LoVo (cell line): ENCODE measurements at regions not wholly inside any gene's neighbourhood (a gene's known extent, or its start where the extent isn't known, plus 50 kb on each side); places are given as distances from the start of the nearest gene placed in this dataset.
A peak's percentile ranks its signal among the peaks of the same experiment; 100 is the strongest.
"Not testable (repeated sequence)": the region's sequence is repeated elsewhere in the genome, so short reads cannot be mapped to it uniquely, and the experiment has no call there.

Experiments used
- DNase-seq: peaks from one replicate; pipeline ENCODE4 v3.0.0-alpha.2; 2016; ENCODE audit warnings: low spot score

DNA sequence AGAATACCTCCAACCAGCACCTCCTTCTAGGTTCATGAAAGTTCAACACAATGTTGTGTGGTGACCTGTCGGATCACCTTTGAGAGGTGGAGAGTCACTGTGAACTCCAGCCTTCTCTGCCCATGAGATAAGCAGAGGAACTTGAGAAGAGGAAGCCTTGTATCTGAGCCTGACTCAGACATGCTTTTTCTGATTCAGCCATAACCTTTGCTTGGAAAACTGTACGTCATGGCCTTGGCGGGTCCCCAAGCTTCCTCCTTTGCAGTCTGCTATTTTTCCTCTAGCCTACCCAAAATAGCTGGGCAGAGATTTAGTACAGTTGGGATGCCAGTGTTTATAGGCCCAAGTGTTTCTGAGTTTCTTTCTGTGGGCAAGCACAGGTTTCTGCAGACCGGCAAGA, 274.7 kb downstream of the CETN3 start:
- DNase-seq, result no peak

DNA sequence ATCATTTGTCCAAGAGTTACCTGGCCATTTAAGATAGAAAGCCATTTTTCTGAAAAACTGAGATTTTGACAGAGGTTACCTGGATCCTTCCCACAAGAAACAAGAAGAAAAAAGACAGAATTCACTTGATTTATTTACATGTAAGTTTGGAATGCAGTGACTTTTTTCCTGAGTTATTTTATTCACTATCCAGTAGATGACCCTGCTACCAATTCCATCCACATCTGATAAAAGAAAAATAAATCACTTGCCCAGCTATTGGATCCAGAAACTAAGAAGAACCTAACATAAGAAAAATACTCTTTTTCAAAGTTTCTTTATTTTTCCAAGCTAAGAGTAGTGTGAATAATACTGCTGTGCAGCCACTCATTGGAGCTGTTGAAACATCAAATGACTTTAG, 275.2 kb downstream of the CETN3 start:
- DNase-seq, result no peak

DNA sequence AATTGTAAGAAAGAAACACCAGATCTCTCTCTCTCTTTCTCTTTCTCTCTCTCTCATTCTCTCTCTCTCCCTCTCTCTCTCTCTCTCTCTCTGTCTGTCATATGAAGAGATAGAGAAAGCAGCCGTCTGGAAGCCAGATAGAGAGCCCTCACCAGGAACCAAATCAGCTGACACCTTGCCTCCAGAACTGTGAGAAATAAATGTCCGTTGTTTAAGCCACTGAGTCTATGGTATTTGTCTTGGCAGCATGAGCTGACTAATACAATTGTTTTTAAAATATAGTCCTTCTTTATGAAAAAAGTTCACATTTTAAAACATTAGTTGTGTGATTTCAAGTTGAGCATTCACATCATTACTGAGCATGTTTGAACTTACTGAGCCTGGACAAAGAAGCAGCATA, 275.6 kb downstream of the CETN3 start:
- no peak for DNase-seq

DNA sequence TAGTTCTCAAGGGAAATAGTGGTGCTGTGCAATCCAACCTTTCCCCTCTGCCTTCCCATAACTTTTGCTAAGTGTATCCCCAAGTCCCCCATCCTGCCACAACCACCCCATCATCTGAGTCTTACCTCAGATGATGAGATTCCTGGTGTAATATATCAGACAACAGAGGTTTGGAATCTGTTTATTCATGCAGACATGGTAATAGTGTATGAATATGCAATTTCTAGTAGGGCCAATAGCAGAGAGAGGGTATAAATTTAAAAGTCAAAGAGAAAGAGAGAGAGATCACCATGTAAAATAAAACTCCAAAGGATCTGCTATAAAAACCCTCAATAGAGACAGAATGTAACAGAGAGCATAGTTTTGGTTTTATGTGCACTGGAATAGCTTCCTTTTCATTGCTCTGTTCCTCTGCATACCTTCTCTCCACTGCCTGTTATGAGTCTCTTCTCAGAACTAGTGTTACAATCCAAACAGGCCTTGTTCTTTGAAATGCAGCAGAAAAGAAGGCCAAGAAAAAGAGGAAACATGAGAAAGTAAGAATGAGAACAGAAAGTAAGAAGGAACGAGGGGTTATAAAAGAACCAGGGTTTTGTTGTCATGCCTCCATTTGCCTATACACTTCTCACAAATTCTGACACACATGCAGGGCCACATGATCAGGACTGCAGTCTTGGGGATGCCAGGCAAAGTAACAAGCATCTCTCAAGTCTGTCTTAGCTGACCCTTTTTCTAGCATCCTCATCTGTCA, 278.0 kb downstream of the CETN3 start:
- DNase-seq, result no peak

DNA sequence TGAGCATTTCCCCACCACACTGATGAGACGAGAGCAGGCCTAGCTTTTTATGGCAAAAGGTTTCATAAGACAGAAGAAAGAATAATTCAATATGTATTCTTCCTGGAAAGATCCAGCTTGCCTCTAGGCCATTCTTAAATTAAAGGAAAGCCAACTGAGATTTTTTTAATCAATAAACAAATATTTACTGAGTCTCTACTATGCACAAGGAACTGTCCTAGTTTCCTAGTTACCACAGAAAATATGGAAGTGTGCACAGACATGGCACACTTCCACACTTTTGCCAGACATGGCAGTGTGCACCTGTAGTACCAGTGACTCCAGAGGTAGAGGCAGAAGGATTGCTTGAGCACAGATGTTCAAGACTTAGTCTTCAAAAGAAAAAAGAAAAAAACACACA, 281.0 kb downstream of the CETN3 start:
- no peak for DNase-seq

DNA sequence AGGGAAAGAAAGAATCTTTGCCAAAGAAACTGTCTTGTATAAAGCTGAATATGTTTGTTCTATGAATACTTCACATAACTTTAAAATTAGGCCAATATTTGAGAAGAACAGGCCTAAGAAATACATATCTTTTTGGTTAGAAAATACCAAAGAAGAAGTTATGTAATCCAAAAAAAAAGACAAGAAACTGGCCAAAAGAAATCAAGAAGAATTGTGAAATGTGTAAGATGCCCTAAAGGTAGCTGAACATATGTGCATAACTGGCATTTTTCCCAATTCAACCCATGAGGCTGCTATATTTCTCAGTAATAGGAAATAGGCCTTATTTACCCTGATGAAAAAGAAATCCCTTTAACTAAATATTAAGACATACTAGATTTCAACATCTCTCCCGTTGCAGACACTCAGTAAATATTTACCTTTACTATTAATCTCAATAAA, 290.0 kb downstream of the CETN3 start:
- no peak for DNase-seq

DNA sequence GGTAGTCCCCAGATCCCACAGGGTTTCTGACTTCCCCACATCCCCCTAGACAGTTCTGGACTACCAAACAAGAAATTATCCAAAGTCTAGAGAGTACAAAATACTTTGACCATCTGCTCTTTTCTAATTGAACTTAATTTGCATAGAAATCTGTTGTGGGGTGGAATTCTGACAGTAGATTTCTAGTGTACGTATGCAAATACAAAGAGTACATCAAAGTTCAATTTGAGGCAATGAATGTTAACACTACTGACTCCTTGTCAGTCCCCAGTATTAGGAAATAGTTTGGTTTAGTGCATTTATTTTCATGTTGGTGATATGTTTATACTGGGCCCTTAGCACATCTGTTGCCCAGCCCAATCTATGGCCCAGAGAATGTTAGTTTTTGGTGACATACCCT, 292.6 kb downstream of the CETN3 start:
- no peak for DNase-seq

DNA sequence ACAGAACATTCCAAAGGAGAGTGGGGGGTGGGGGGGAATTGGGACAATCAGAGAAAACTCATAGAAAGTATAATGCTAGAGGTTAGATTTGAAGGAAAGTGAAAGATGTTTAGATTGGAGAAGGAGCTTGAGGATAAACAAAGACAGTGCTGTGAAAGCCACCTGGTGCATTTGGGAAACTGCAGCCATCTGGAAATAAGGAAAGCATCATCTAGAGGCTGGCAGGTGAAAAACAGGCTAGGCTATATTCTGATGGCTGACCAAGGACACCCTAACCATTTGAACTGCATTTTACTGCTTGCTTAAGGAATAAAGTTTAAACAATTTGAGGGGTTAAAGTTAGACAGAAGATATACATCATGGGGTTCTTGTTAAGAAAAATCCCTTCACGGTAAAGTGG, 296.4 kb downstream of the CETN3 start:
- DNase-seq, result no peak

DNA sequence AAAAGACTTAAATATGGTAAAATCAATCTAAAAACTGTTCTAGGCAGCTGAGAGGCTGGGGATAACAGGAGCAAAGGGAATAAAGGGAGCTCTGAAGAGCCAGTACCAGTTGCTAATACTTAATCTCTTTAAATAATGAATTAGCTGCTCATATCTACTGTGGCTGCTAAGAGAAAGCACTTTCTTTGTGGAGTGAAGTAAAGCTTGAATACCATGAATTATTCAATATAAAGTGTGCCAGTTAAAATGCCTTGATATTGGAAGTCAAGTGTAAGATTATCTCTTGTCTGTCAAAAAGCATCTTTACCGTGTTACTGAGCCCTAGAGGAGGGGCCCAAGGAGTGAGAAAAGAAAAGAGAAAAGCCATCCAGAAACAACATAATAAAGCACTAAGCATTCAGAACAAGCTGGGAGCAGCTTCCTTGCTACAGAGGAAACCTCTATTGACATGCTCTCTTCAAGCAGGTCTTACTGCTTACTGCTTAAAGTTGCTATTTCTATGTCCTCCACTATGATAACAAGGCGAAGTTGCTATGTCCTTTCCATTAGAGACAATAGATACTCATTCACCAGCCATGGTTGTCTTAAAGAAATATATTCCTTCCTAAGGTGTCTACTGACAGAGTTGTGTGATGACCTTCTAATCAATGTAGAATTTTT, 297.4 kb downstream of the CETN3 start:
- DNase-seq, result no peak

DNA sequence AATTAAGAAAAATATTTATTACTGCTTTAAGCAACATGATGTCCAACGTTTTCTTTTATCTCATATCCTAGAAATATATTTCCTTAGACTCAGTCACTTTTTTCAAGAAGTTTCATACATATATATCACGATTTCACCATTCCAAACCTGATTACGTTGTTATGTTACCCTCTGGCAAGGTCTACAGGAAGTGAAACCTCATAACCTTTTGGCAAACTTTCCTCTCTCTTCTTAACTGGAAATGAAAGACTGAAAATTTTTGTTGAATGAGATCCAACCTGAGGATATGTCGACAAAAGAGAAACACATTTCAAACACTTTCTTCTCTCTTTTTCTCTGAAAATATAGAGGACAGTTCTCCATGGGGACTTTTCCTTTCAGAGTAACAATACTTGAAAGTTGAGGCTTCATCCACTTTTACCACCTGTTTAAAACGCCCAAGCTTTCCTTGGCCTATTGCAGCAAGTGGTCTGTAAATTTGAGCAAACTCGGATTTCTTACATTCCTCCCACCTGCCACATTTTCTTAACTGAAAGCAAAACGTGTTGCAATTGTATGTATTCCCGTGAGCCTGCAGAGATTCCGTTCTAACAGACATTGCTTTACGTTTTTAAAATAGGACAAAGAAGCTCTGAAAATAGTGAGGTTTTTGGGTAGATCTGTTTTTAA, 298.1 kb downstream of the CETN3 start:
- no peak for DNase-seq

DNA sequence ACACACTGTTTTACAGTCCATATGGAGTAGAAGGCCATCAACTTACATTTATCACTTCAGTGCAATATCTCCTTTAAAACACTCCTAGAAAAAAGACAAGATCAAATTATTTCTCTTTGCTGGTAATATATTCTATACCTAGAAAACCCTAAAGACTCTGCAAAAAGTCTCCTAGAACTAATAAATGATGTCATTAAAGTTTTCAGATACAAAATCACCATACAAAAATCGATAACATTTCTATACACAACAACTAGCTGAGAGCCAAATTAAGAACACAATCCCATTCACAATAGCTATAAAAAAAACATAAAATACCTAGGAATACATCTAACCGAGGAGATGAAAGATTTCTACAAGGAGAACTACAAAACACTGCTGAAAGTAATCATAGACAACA, 300.3 kb downstream of the CETN3 start:
- no peak for DNase-seq

DNA sequence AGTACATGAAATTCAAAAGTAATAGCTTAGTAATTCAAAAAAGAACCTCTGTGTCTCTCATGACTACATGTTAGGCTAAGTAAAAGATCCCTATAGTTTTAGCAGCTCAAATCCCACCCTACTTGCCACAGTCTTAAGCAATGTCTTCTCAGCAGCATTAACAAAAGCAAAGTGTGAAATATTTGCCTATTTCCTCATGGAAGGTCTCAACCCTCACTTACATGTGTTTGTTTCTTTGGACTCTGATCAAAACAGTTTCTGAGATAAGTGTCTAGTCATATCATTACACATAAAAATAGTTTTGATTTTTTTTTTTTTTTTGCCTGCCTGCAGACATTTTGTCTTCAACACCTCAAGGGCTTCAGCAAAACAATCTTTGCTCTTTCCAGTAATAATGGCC, 310.5 kb downstream of the CETN3 start:
- DNase-seq, result no peak

DNA sequence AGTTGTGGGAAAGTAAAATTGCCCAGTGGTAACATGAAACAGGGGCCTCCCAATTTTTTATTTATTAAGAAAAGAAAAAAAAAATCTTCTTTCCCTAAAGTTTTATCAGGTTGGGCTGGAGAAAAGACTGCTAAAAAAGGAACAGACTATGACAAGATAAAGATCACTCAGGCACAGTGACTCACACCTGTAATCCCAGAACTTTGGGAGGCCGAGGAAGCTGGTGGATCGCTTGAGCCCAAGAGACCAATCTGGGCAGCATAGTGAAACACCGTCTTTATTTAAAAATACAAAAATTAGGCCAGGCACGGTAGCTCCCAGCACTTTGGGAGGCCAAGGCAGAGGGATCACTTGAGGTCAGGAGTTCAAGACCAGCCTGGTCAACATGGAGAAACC, 312.5 kb downstream of the CETN3 start:
- DNase-seq, result no peak

DNA sequence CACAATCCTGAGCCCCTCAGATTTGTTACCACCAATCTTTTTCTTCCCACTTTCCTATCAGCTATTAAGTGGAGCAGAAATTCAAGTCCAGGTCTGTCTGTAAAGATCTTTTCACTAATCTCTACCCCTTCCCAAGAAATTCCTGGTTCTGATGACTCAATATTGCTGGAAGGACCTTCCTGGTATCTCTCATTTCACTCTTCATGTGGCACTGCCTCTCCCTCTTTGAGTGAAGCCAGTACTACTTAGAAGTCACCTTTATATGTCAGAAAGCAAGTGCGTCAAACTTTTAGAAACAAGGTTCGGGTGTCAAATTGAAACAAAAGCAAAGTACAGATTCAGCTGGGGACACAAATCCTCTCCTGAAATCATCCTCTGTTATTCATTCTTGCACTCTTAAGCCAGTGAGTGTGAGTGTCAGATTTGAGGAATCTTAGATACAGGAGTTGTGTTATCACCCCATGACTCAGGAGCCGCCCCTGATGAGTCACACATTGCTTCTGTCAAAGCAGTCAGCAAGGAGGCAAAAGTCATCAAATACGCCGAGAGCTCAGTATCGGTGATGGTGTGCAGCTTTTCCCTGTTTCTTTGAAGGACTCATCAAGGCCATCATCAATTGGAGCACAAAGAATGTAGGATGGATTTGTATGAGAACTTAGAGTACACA, 313.0 kb downstream of the CETN3 start:
- peak; percentile 64 for DNase-seq

DNA sequence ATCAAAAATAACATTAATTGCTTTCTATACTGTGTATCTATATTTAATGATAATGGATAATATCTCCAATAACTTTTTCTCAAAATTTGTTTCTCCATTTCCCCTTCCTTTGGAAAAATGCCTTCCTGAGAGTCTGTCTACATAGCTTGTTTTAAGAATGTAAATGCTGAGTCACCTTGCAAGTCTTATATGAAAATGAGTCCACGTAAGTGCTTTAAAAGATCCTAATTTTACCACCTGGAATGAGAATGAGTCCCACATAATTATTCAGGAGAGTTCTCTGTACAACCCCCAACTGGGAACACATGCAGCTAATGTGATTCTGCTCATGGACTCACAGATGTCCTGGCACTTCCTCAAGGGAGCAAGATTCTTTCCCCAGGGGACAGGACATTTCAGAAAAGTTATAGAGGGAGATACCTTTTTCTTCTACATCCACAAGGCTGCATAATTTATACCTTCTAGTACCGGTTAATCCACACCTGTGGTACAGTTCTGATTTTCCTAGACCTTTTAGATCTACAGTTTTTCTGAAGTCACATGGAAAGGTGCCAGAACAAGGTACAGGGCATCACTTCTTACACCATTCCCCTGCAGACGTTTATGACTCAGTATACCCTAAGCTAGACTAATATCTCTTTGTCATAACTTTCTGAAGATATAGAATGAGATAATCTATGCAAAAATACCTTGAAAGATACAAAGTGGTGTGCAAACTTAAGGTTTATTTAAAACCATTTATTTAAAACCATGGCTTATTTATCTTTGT, 314.1 kb downstream of the CETN3 start:
- no peak for DNase-seq

DNA sequence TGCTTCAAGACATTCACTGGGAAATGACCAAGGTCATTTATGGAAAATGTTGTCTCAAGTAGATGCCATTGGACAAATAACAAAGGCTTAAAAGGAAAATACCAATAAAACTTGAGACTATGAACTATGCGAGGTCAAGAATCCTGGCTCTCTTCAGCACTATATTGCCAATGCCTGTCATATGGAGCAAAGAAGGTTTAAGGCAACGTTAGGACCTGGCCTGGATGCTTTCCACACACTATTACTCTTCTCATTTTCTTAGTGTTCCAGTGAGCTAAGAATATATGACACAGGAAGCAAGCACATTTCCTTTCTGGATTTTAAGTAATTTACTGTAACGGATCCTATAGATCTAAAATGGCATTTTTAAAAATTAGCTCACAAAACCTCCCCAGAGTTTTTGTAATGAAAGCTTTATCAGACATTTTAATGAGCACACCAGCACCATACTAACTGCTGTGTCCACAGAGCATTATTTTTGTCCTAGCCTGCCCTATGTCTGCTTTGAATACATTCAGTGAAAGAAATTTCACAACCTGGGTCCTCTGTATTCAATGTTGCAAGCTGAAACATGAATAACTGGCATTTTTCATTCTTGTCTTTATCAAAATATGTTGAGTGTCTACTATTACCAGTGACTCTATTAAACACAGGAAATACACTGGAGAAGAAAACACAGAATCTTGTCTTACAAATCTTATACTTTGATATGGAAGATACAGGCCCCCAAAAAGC, 315.6 kb downstream of the CETN3 start:
- no peak for DNase-seq

DNA sequence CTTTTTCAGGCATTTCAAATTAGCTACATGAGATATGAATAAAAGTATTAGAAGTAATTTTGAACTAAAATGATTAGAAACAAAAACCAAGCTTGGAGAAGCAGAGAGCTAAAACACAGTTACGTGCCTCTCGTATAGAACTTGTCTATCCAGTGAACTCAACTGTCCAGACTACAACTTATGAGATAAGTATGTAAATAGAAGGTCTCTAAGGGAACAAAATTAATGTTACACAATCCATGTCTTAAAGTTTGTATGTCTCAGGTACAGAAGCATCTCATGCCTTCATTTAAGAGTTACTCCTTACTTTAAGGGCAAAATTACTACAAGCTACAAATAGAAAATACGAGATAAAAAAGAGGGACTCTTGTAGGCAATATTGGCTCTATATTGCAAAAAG, 316.8 kb downstream of the CETN3 start:
- DNase-seq, result no peak

DNA sequence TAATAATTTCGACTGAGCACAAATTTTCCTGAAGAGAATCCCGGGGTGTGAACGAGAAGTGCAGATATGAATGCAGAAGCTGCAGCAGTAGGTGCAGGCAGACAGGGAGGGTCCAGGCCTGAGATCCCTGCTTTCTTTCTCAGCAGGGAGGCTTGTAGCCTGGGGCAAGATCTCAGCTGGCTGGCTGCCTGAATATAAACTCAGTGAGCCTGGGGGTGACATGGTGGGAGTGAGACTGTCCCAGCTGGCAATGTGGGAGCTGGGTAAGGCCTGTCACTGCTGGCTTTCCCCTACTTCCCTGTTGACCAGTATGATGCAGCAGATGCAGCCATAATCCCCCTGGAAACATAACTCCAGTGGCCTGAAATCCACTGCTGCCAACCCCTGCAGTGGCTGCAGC, 325.2 kb downstream of the CETN3 start:
- no peak for DNase-seq

DNA sequence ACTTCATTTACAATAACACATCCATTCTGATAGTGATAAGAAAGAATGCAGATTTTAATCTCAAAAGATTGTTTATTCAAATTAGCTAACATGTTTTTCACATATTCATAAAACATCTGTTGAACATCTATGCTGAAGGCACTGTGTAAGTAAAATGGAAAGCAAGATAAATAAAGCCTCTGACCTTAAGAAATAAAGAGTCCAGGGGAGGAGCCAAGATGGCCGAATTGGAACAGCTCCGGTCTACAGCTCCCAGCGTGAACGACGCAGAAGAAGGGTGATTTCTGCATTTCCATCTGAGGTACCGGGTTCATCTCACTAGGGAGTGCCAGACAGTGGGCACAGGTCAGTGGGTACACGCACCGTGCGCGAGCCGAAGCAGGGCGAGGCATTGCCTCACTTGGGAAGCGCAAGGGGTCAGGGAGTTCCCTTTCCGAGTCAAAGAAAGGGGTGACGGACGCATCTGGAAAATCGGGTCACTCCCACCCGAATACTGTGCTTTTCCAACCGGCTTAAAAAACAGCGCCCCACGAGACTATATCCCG, 336.5 kb downstream of the CETN3 start:
- not testable (repeated sequence) for DNase-seq

DNA sequence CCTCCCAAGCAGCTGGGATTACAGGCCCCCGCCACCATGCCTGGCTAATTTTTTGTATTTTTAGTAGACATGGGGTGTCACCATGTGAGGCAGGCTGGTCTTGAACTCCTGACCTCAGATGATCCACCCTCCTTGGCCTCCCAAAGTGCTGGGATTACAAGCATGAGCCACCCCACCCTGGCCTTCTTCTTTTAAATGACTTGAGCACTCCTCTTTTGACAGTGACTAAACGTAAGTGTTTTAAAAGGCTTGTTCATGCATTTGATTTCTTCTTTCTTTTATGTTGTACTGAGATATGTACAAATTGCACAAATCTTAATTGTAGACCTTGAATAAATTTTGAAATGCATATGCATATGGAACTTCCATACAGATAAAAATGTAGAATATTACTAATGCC, 337.9 kb downstream of the CETN3 start:
- no peak for DNase-seq

DNA sequence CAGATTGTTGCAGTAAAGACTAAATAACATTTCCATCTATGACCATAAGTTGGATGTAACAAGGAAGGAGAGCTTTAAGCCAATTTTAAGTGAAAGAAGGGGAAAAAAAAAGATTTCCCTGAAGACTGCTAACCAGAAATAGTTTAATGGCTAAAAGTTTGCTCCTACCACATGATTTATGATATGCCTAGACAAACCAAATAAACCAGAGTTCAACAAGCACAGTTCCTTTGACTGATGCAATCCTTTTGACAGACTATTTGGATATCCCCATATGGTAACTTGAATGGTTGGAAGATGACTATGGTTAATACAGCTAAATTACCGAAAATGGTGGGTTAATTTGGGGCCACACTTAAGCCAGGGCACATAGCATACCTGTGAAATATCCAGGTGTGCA, 338.5 kb downstream of the CETN3 start:
- no peak for DNase-seq
